SK-N-SH (cell line): ENCODE measurements at regions not wholly inside any gene's neighbourhood (a gene's known extent, or its start where the extent isn't known, plus 50 kb on each side); places are given as distances from the start of the nearest gene placed in this dataset.

Experiments
- CTCF ChIA-PET: fragments of 300-600, 350-600 bp; formaldehyde crosslinking; extraction: SDS; loops from one replicate; lab custom pipeline; 2021; lab: Yijun Ruan, JAX
- POLR2A ChIA-PET: fragments of 350-600 bp; sonication (Branson Sonifier 250); formaldehyde crosslinking; extraction: SDS; loops from one replicate; lab custom pipeline; 2020; ENCODE audit warnings: antibody characterized with exemption, inconsistent platforms; lab: Yijun Ruan, JAX
- DNase-seq: peaks from one replicate; pipeline ENCODE4 v3.0.0; 2012
- H2AFZ ChIP-seq: fragments of 200-600 bp; sonication (generic); 2 replicates; pipeline ENCODE4 v1.8.1; 2016; ENCODE audit warnings: antibody characterized with exemption, mild to moderate bottlenecking, low read depth
- H3F3A ChIP-seq: fragments of 200-600 bp; sonication (generic); replicated peaks from 2 replicates; pipeline ENCODE3; 2016; ENCODE audit warnings: antibody characterized with exemption, mild to moderate bottlenecking; ENCODE audit not compliant: insufficient read depth
- H3K27ac ChIP-seq, 2 experiments: fragments of 200-500 bp in 1 of 2; fragments of 200-600 bp in 1 of 2; sonication (Bioruptor generic) in 1 of 2; sonication (generic), shearing (Covaris generic) in 1 of 2; 2 replicates each; pipeline versions ENCODE4 v1.5.1 to v1.6.1; 2014 to 2016; ENCODE audit warnings: low read depth in 2 of 2, inconsistent platforms in 1 of 2, low read length in 1 of 2, mild to moderate bottlenecking in 1 of 2, mixed read lengths in 1 of 2
- H3K27me3 ChIP-seq: fragments of 200-600 bp; sonication (generic), shearing (Covaris generic); 2 replicates; pipeline ENCODE4 v1.6.1; 2016; ENCODE audit warnings: mixed run types; ENCODE audit not compliant: insufficient read depth
- H3K36me3 ChIP-seq, 2 experiments: fragments of 200-500 bp in 1 of 2; fragments of 200-600 bp in 1 of 2; sonication (Bioruptor generic) in 1 of 2; sonication (generic) in 1 of 2; replicated peaks in 1 of 2; 2 replicates each; pipeline versions ENCODE3 to v1.5.1; 2014 to 2016; ENCODE audit warnings: low read length in 1 of 2, mild to moderate bottlenecking in 1 of 2; ENCODE audit not compliant: insufficient read depth in 2 of 2, control insufficient read depth in 1 of 2
- H3K4me1 ChIP-seq, 2 experiments: fragments of 200-500 bp in 1 of 2; fragments of 200-600 bp in 1 of 2; sonication (Bioruptor generic) in 1 of 2; sonication (generic), shearing (Covaris generic) in 1 of 2; 2 replicates each; pipeline versions ENCODE4 v1.5.1 to v1.6.1; 2014 to 2016; ENCODE audit warnings: low read depth in 1 of 2, low read length in 1 of 2, mixed run types in 1 of 2; ENCODE audit not compliant: insufficient read depth in 2 of 2, control insufficient read depth in 1 of 2
- H3K4me2 ChIP-seq: fragments of 200-600 bp; sonication (generic), shearing (Covaris generic); 2 replicates; pipeline ENCODE4 v1.6.1; 2017; ENCODE audit warnings: mixed run types
- H3K4me3 ChIP-seq, 2 experiments: fragments of 200-500 bp in 1 of 2; fragments of 200-600 bp in 1 of 2; sonication (Bioruptor generic) in 1 of 2; sonication (generic), shearing (Covaris generic) in 1 of 2; 2 replicates each; pipeline versions ENCODE4 v1.5.1 to v1.8.1; 2014 to 2016; ENCODE audit warnings: low read depth in 2 of 2, inconsistent platforms in 1 of 2, low read length in 1 of 2, mild to moderate bottlenecking in 1 of 2, mixed read lengths in 1 of 2, moderate library complexity in 1 of 2
- H3K79me2 ChIP-seq: fragments of 200-600 bp; sonication (generic); 2 replicates; pipeline ENCODE4 v1.8.1; 2017; ENCODE audit warnings: mild to moderate bottlenecking; ENCODE audit not compliant: insufficient read depth
- H3K9ac ChIP-seq: fragments of 200-600 bp; sonication (generic); 2 replicates; pipeline ENCODE4 v1.6.1; 2017; ENCODE audit warnings: mixed run types
- H3K9me2 ChIP-seq: fragments of 200-600 bp; sonication (generic); 2 replicates; pipeline ENCODE4 v1.6.1; 2017; ENCODE audit warnings: mixed run types
- H3K9me3 ChIP-seq: fragments of 200-600 bp; sonication (generic); 2 replicates; pipeline ENCODE4 v1.6.1; 2017; ENCODE audit warnings: mixed run types, mild to moderate bottlenecking, moderate library complexity
- H4K20me1 ChIP-seq: fragments of 200-600 bp; sonication (generic); 2 replicates; pipeline ENCODE4 v1.6.1; 2017; ENCODE audit warnings: mild to moderate bottlenecking, mixed run types; ENCODE audit not compliant: insufficient read depth
- CHD2 ChIP-seq: fragments of 150-350 bp; IDR thresholded peaks from 2 replicates; pipeline ENCODE4 v1.6.1; 2018; ENCODE audit warnings: low read length; ENCODE audit not compliant: partially characterized antibody
- ELF1 ChIP-seq: IDR thresholded peaks from 2 replicates; pipeline ENCODE4 v1.4.0; 2012
- EZH2phosphoT487 ChIP-seq: fragments of 200-600 bp; sonication (generic); IDR thresholded peaks from 2 replicates; pipeline ENCODE4 v1.6.1; 2017; ENCODE audit warnings: low read depth, mixed run types, mild to moderate bottlenecking, antibody characterized with exemption, moderate library complexity, borderline replicate concordance
- FOXJ3 ChIP-seq: sonication (generic); formaldehyde crosslinking; IDR thresholded peaks from 2 replicates; pipeline ENCODE4 v1.5.1; 2020; ENCODE audit warnings: mild to moderate bottlenecking, missing genetic modification reagents
- GABPA ChIP-seq: IDR thresholded peaks from 2 replicates; pipeline ENCODE4 v1.4.0; 2012; ENCODE audit warnings: low read depth, mild to moderate bottlenecking
- GATA2 ChIP-seq: sonication (generic); formaldehyde crosslinking; IDR thresholded peaks from 2 replicates; pipeline ENCODE4 v1.5.0; 2020; ENCODE audit warnings: mild to moderate bottlenecking, missing genetic modification reagents
- MAX ChIP-seq: IDR thresholded peaks from 2 replicates; pipeline ENCODE4 v1.4.0; 2012; ENCODE audit warnings: low read depth
- MXI1 ChIP-seq: IDR thresholded peaks from 2 replicates; pipeline ENCODE4 v1.6.1; 2012; ENCODE audit warnings: mild to moderate bottlenecking, low read depth, low read length, improper control_type of control experiment
- NRF1 ChIP-seq: IDR thresholded peaks from 2 replicates; pipeline ENCODE4 v1.6.1; 2012; ENCODE audit warnings: low read depth, mild to moderate bottlenecking, low read length
- PBX3 ChIP-seq: IDR thresholded peaks from 2 replicates; pipeline ENCODE4; 2012
- POLR2AphosphoS5 ChIP-seq: IDR thresholded peaks from 2 replicates; pipeline ENCODE4 v1.6.1; 2012; ENCODE audit warnings: low read depth, low read length
- RCOR1 ChIP-seq: fragments of 150-350 bp; IDR thresholded peaks from 2 replicates; pipeline ENCODE4 v1.6.1; 2017; ENCODE audit warnings: antibody characterized with exemption, low read length
- RFX5 ChIP-seq: IDR thresholded peaks from 2 replicates; pipeline ENCODE4 v1.6.1; 2012; ENCODE audit warnings: mild to moderate bottlenecking, improper control_type of control experiment, low read length
- RXRA ChIP-seq: IDR thresholded peaks from 2 replicates; pipeline ENCODE4 v1.4.0; 2012; ENCODE audit warnings: low read depth, mild to moderate bottlenecking, borderline replicate concordance
- SIN3A ChIP-seq: IDR thresholded peaks from 2 replicates; pipeline ENCODE4 v1.6.1; 2012; ENCODE audit warnings: low read depth, mild to moderate bottlenecking, low read length, moderate library complexity, borderline replicate concordance
- SMC3 ChIP-seq: IDR thresholded peaks from 2 replicates; pipeline ENCODE4 v1.6.1; 2012; ENCODE audit warnings: low read depth, low read length, improper control_type of control experiment
- TAF1 ChIP-seq: IDR thresholded peaks from 2 replicates; pipeline ENCODE4 v1.6.1; 2012; ENCODE audit warnings: low read depth, mild to moderate bottlenecking, low read length, moderate library complexity, borderline replicate concordance
- TCF12 ChIP-seq: IDR thresholded peaks from 2 replicates; pipeline ENCODE4 v1.4.0; 2012
- YY1 ChIP-seq: IDR thresholded peaks from 2 replicates; pipeline ENCODE4 v1.4.0; 2012; ENCODE audit warnings: low read depth, mild to moderate bottlenecking
- WGBS: methylation state at CpG from one replicate; pipeline ENCODE4 v1.1.6; 2017; ENCODE audit warnings: low lambda C conversion rate; 5-methylcytosine and 5-hydroxymethylcytosine counted together
- TF ChIP-seq, protein P1 (sequence below): IDR thresholded peaks from 2 replicates; pipeline ENCODE4 v1.4.0; 2012; ENCODE audit warnings: low read depth, borderline replicate concordance
- TF ChIP-seq, protein P2 (sequence below): IDR thresholded peaks from 2 replicates; pipeline ENCODE4 v1.4.0; 2012; ENCODE audit warnings: low read depth, borderline replicate concordance
- TF ChIP-seq, protein P3 (sequence below): fragments of 150-350 bp; IDR thresholded peaks from 2 replicates; pipeline ENCODE4 v1.6.1; 2016; ENCODE audit warnings: mild to moderate bottlenecking, low read depth, low read length

GRCh38 chr7:131151034-131151433 lies 176.6 kb upstream of the MKLN1 start:
- no peak overlapping the region for H3K4me3 ChIP-seq
- no peak overlapping the region for H2AFZ ChIP-seq
- TF ChIP-seq POLR2AphosphoS5 (no peak), FOXJ3 (no peak), CHD2 (no peak), EZH2phosphoT487 (no peak), MXI1 (no peak), NRF1 (no peak), RXRA (no peak), GATA2 (CRISPR knock-in tag) (no peak), RFX5 (no peak), ELF1 (no peak), SMC3 (no peak)
- TF ChIP-seq, protein P1, sequence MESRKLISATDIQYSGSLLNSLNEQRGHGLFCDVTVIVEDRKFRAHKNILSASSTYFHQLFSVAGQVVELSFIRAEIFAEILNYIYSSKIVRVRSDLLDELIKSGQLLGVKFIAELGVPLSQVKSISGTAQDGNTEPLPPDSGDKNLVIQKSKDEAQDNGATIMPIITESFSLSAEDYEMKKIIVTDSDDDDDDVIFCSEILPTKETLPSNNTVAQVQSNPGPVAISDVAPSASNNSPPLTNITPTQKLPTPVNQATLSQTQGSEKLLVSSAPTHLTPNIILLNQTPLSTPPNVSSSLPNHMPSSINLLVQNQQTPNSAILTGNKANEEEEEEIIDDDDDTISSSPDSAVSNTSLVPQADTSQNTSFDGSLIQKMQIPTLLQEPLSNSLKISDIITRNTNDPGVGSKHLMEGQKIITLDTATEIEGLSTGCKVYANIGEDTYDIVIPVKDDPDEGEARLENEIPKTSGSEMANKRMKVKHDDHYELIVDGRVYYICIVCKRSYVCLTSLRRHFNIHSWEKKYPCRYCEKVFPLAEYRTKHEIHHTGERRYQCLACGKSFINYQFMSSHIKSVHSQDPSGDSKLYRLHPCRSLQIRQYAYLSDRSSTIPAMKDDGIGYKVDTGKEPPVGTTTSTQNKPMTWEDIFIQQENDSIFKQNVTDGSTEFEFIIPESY, result no peak
- TF ChIP-seq, protein P2, sequence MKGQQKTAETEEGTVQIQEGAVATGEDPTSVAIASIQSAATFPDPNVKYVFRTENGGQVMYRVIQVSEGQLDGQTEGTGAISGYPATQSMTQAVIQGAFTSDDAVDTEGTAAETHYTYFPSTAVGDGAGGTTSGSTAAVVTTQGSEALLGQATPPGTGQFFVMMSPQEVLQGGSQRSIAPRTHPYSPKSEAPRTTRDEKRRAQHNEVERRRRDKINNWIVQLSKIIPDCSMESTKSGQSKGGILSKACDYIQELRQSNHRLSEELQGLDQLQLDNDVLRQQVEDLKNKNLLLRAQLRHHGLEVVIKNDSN, result no peak
- TF ChIP-seq, protein P3, sequence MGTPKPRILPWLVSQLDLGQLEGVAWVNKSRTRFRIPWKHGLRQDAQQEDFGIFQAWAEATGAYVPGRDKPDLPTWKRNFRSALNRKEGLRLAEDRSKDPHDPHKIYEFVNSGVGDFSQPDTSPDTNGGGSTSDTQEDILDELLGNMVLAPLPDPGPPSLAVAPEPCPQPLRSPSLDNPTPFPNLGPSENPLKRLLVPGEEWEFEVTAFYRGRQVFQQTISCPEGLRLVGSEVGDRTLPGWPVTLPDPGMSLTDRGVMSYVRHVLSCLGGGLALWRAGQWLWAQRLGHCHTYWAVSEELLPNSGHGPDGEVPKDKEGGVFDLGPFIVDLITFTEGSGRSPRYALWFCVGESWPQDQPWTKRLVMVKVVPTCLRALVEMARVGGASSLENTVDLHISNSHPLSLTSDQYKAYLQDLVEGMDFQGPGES, result no peak
- ChIA-PET CTCF (interaction anchor here (0.8 to 1.1 kb wide), 2 partner anchors 40 to 86 kb away, joined by 3 read pairs; no protein-coding TSS in a partner anchor), POLR2A (no interaction called here)
- no peaks in the 10 kb centered on the region for H4K20me1 ChIP-seq
- no peaks in the 10 kb centered on the region for H3K79me2 ChIP-seq
- H3K36me3 ChIP-seq, result no peaks in the 10 kb centered on the region
- no peak overlapping the region for H3K9ac ChIP-seq
- peaks cover 12% of the 10 kb centered on the region for H3F3A ChIP-seq
- H3K9me3 ChIP-seq, result no peaks in the 10 kb centered on the region
- H3K4me1 ChIP-seq, result peaks cover 0 to 9% of the 10 kb centered on the region in 2 experiments; a peak in 1 of 4 replicates
- no peaks in the 10 kb centered on the region for H3K9me2 ChIP-seq
- WGBS, result 60% methylated on average over 3 of the region's 3 CpGs
- no peaks in the 10 kb centered on the region for H3K27me3 ChIP-seq
- DNase-seq, result no peak
- H3K27ac ChIP-seq, result no peak overlapping the region
- H3K4me2 ChIP-seq, result no peak overlapping the region

GRCh38 chr7:131152766-131153165 lies 174.9 kb upstream of the MKLN1 start:
- no peaks in the 10 kb centered on the region for H4K20me1 ChIP-seq
- H3K4me2 ChIP-seq, result no peak overlapping the region
- no peaks in the 10 kb centered on the region for H3K36me3 ChIP-seq
- ChIA-PET CTCF (interaction anchor here (1.4 kb wide), 1 partner anchor 11 kb away, joined by 4 read pairs; no protein-coding TSS in a partner anchor), POLR2A (no interaction called here)
- H3K9me3 ChIP-seq, result no peaks in the 10 kb centered on the region
- DNase-seq, result no peak
- H3K27me3 ChIP-seq, result no peaks in the 10 kb centered on the region
- no peak overlapping the region for H3K27ac ChIP-seq
- H3K4me1 ChIP-seq, result peaks cover 0 to 14% of the 10 kb centered on the region in 2 experiments; a peak in 2 of 4 replicates
- H3F3A ChIP-seq, result peaks cover 12% of the 10 kb centered on the region
- no peaks in the 10 kb centered on the region for H3K9me2 ChIP-seq
- no peak overlapping the region for H2AFZ ChIP-seq
- no peak overlapping the region for H3K9ac ChIP-seq
- H3K79me2 ChIP-seq, result no peaks in the 10 kb centered on the region
- H3K4me3 ChIP-seq, result no peak overlapping the region
- TF ChIP-seq TCF12 (no peak), MXI1 (no peak), PBX3 (no peak), GABPA (no peak), MAX (no peak), RCOR1 (no peak), TAF1 (no peak), SIN3A (no peak), FOXJ3 (no peak), NRF1 (no peak), ELF1 (no peak), CHD2 (no peak), YY1 (no peak)
- TF ChIP-seq, protein P1, result no peak
